DOHH2 (cell line): ENCODE measurements at regions not wholly inside any gene's neighbourhood (a gene's known extent, or its start where the extent isn't known, plus 50 kb on each side); places are given as distances from the start of the nearest gene placed in this dataset.
A peak's percentile ranks its signal among the peaks of the same experiment; 100 is the strongest.

ENCODE experiments used
- H3F3A ChIP-seq: fragments of 200-600 bp; sonication (generic), shearing (Covaris generic); 2 replicates; pipeline ENCODE4 v1.6.0; 2016; ENCODE audit warnings: antibody characterized with exemption, mild to moderate bottlenecking; ENCODE audit not compliant: control insufficient read depth, insufficient read depth
- H3K27ac ChIP-seq: fragments of 200-600 bp; sonication (generic); 2 replicates; pipeline ENCODE4 v1.5.1; 2014; ENCODE audit warnings: low read depth, mild to moderate bottlenecking, low read length, moderate library complexity
- H3K27me3 ChIP-seq: fragments of 200-600 bp; sonication (generic); 2 replicates; pipeline ENCODE4 v1.6.1; 2014; ENCODE audit warnings: mild to moderate bottlenecking, low read length, mixed read lengths; ENCODE audit not compliant: control insufficient read depth
- H3K36me3 ChIP-seq: fragments of 200-600 bp; sonication (generic); 2 replicates; pipeline ENCODE4 v1.6.1; 2014; ENCODE audit warnings: mild to moderate bottlenecking, low read length, moderate library complexity, mixed read lengths; ENCODE audit not compliant: control insufficient read depth
- H3K4me1 ChIP-seq: fragments of 200-600 bp; sonication (generic); 2 replicates; pipeline ENCODE4 v1.6.1; 2014; ENCODE audit warnings: mild to moderate bottlenecking, low read length, mixed read lengths; ENCODE audit not compliant: control insufficient read depth
- H3K4me2 ChIP-seq: fragments of 200-600 bp; sonication (generic); 2 replicates; pipeline ENCODE4 v1.6.0; 2014; ENCODE audit warnings: mild to moderate bottlenecking, low read length, moderate library complexity
- H3K4me3 ChIP-seq: fragments of 200-600 bp; sonication (generic); 2 replicates; pipeline ENCODE4 v1.5.1; 2014; ENCODE audit warnings: mild to moderate bottlenecking, low read length, mixed read lengths
- H3K79me2 ChIP-seq: fragments of 200-600 bp; sonication (generic); 2 replicates; pipeline ENCODE4 v1.6.1; 2014; ENCODE audit warnings: mild to moderate bottlenecking, low read length, mixed read lengths; ENCODE audit not compliant: control insufficient read depth
- H3K9me2 ChIP-seq: fragments of 200-600 bp; sonication (generic); replicated peaks from 2 replicates; pipeline ENCODE4 v1.6.1; 2014; ENCODE audit warnings: mild to moderate bottlenecking, low read length, mixed read lengths; ENCODE audit not compliant: control insufficient read depth
- H3K9me3 ChIP-seq: fragments of 200-600 bp; sonication (generic); 2 replicates; pipeline ENCODE4 v1.6.1; 2014; ENCODE audit warnings: antibody characterized with exemption, low read length, mixed read lengths; ENCODE audit not compliant: control insufficient read depth, insufficient read depth
- H4K20me1 ChIP-seq: fragments of 200-600 bp; sonication (generic); 2 replicates; pipeline ENCODE4 v1.6.0; 2014; ENCODE audit warnings: low read depth, mild to moderate bottlenecking, antibody characterized with exemption, low read length, moderate library complexity; ENCODE audit not compliant: control insufficient read depth, insufficient read depth
- CTCF ChIP-seq: fragments of 200-600 bp; sonication (generic); IDR thresholded peaks from one replicate; pipeline ENCODE4 v1.5.1; 2014; ENCODE audit warnings: antibody characterized with exemption, mild to moderate bottlenecking, low read depth, low read length; ENCODE audit not compliant: poor library complexity, severe bottlenecking
- EZH2phosphoT487 ChIP-seq: fragments of 200-600 bp; sonication (generic); IDR thresholded peaks from 2 replicates; pipeline ENCODE4 v1.6.1; 2017; ENCODE audit warnings: borderline replicate concordance, mild to moderate bottlenecking, antibody characterized with exemption, low read length, moderate library complexity, mixed read lengths

GRCh38 chr5:154542581-154542980, 64.6 kb upstream of the HAND1 start:
- H3K27me3 ChIP-seq = peaks cover 4% of the 10 kb centered on the region

GRCh38 chr5:154542000-154542399, 64.0 kb upstream of the HAND1 start:
- Histone ChIP-seq H3K27ac (no peak overlapping the region), H3F3A (no peaks in the 10 kb centered on the region), H3K4me1 (no peaks in the 10 kb centered on the region), H3K4me2 (no peak overlapping the region), H3K27me3 (peaks cover 6% of the 10 kb centered on the region), H4K20me1 (no peaks in the 10 kb centered on the region), H3K4me3 (no peak overlapping the region), H3K9me3 (no peaks in the 10 kb centered on the region), H3K36me3 (no peaks in the 10 kb centered on the region), H3K9me2 (no peaks in the 10 kb centered on the region), H3K79me2 (no peaks in the 10 kb centered on the region)
- no peak for TF ChIP-seq CTCF
- TF ChIP-seq EZH2phosphoT487 = no peak

More at GRCh38 chr5:154542581-154542980, 64.6 kb upstream of the HAND1 start:
- Histone ChIP-seq H3K9me3 (no peaks in the 10 kb centered on the region), H3K79me2 (no peaks in the 10 kb centered on the region), H3K27ac (no peak overlapping the region), H3K36me3 (no peaks in the 10 kb centered on the region), H3K4me3 (no peak overlapping the region), H3F3A (no peaks in the 10 kb centered on the region), H4K20me1 (no peaks in the 10 kb centered on the region), H3K9me2 (no peaks in the 10 kb centered on the region), H3K4me1 (no peaks in the 10 kb centered on the region), H3K4me2 (no peak overlapping the region)
- TF ChIP-seq EZH2phosphoT487 (no peak), CTCF (no peak)

GRCh38 chr5:154541553-154541952, 63.5 kb upstream of the HAND1 start:
- Histone ChIP-seq H3K27ac (no peak overlapping the region), H3K79me2 (no peaks in the 10 kb centered on the region), H4K20me1 (no peaks in the 10 kb centered on the region), H3K27me3 (peaks cover 8% of the 10 kb centered on the region), H3K4me1 (no peaks in the 10 kb centered on the region), H3K9me2 (no peaks in the 10 kb centered on the region), H3F3A (no peaks in the 10 kb centered on the region), H3K4me3 (no peak overlapping the region), H3K9me3 (no peaks in the 10 kb centered on the region), H3K36me3 (no peaks in the 10 kb centered on the region), H3K4me2 (no peak overlapping the region)
- TF ChIP-seq EZH2phosphoT487 (no peak), CTCF (peak; percentile 28)

GRCh38 chr5:154540600-154540999, 62.6 kb upstream of the HAND1 start:
- Histone ChIP-seq H3K27ac (no peak overlapping the region), H3K36me3 (no peaks in the 10 kb centered on the region), H3K9me2 (no peaks in the 10 kb centered on the region), H3K79me2 (no peaks in the 10 kb centered on the region), H3K9me3 (no peaks in the 10 kb centered on the region), H4K20me1 (no peaks in the 10 kb centered on the region), H3K4me1 (no peaks in the 10 kb centered on the region), H3K4me2 (no peak overlapping the region), H3K4me3 (no peak overlapping the region), H3K27me3 (peaks cover 8% of the 10 kb centered on the region), H3F3A (no peaks in the 10 kb centered on the region)
- TF ChIP-seq EZH2phosphoT487 (no peak), CTCF (no peak)
